HUDEP-2 (cell line): ENCODE measurements at regions not wholly inside any gene's neighbourhood (a gene's known extent, or its start where the extent isn't known, plus 50 kb on each side); places are given as distances from the start of the nearest gene placed in this dataset.

ENCODE experiments used
- DNase-seq, 76 experiments: peaks; one replicate each; lab custom pipeline; 2025; ENCODE audit not compliant: unreplicated experiment in 76 of 76; lab: John Stamatoyannopoulos, UW

- DNase-seq: no peak
Measured at GRCh38 chr5:157933005-157933404, 74.1 kb upstream of the CLINT1 start.

DNA sequence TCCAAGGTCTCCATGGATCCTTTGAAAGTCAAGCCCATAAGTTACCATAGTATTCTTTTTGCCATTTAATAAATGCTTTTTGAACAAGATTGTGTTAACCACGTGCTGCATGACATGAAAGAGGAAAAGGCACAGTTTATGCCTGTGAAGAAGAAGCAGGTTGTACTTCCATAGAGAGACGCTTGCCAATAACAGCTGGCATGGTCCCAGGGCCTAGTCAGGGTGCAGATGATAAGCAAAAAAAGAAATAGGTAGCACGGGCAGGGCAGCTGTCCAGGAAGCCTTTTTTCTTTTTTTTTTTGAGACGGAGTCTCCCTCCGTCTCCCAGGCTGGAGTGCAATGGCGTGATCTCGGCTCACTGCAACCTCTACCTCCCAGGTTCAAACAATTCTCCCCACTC lies 71.8 kb upstream of the CLINT1 start:
- DNase-seq: peak in 74 of 76 experiments; percentile 8 to 84 (median 66)

DNA sequence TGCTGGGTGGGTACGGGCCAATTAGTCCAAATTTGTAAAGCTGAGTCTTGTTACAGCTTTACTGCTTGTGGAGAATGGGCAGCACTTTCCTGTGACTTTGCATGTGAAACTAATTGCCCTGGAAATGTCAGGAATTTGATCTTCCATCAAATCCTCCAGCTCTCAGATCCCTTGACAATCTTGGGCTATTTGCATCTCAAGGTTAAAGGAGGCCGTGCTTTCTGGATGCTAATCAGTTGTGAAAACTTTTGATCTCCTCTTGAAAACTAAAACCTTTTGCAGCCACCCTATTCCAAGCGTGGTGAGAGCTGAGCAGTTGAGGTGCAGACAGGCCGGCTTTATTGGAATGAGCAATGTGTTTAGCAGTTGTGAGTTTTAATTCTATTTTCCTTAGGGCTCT lies 68.0 kb upstream of the CLINT1 start:
- DNase-seq: no peak

DNA sequence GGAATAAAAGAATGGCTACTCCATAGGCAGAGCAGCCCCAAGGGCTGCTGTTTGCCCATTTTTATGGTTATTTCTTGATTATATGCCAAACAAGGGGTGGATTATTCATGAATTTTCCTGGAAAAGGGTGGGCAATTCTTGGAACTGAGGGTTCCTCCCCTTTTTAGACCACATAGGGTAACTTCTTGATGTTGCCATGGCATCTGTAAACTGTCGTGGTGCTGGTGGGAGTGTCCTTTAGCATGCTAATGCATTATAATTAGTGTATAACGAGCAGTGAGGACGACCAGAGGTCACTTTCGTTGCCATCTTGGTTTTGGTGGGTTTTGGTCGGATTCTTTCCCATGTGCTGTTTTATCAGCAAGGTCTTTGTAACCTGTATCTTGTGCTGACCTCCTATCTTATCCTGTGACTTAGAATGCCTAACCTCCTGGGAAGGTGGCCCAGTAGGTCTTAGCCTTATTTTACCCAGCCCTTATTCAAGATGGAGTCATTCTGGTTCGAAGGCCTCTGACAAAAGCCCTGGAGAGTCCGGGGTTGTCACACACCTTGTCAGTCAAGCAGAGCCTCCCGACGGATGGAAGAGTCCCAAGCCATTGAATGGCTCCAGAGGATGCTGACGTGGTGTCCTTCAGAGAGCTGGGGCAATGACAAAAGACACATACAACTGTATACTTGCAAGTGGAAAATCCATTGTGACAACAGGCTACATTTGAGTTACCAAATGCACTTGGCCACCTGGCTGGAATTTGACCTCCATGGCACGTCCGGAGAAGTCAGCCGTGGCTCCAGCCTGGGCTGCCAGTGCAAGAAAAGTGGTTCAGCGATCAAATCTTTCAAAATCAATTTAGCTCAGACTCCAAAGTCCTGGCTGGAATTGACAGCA lies 67.1 kb upstream of the CLINT1 start:
- no peak for DNase-seq

- no peak for DNase-seq
Measured at GRCh38 chr5:157924931-157925729, 66.2 kb upstream of the CLINT1 start.

DNA sequence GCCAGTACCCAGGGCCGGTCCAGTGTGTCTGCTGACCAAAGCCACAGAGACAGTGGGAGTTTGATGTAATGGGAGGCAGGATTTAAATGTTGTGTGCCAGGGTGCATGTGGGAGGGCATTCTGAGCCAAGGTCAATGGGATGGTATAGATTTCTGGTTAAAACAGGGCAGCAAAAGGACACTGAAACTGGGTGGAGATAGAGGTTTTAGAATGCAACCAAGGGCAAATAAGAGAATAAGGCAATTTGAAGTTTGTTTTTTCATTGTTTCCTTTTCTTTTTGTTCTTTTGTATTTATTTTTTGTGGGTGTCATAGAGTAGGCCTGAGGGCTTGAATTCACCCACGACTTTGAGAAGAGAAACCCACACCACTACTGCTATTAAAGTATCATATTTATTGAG lies 65.5 kb upstream of the CLINT1 start:
- DNase-seq: no peak

DNA sequence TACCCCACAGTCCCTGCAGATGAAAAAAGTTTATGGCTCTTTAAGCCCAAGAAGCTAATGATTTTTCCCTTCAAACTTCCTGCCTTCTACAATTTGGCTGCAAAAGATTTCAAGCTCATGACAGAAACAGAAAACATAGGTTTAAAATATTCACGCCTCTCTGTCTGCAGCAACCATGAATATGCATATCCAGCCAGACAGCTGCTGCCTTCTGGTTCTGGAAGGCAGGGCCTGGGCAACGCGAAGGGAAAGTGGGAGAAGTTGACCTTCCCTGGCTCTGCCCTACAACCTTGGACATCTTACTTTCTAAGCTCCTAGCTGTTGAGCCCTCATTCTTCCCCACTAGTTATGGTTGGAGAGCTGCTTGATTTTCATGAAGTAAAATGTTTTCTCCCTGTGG lies 64.8 kb upstream of the CLINT1 start:
- DNase-seq: no peak

DNA sequence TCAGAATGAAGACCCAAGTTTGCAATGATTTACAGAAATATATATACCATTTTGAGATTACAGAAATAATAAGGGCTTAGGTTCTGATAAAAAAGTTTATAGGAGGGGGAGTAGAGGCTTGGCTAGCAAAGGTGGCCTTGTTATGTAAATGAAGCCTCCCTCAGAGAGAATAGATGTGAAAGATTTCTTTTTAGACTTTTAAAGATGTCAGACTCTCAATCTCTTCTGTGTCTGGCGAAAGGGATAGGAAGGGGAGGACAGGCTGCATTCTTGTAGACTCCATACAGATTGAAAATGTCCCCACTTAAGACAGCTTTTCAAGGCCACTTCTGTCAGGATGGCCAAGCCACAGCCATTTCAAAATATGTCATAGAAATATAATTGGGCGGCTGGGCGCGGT lies 63.1 kb upstream of the CLINT1 start:
- no peak for DNase-seq

- no peak for DNase-seq
Measured at GRCh38 chr5:157920828-157921170, 61.9 kb upstream of the CLINT1 start.

- DNase-seq: peak in 1 of 76 experiments; percentile 1
Measured at GRCh38 chr5:157918811-157919742, 60.1 kb upstream of the CLINT1 start.

DNA sequence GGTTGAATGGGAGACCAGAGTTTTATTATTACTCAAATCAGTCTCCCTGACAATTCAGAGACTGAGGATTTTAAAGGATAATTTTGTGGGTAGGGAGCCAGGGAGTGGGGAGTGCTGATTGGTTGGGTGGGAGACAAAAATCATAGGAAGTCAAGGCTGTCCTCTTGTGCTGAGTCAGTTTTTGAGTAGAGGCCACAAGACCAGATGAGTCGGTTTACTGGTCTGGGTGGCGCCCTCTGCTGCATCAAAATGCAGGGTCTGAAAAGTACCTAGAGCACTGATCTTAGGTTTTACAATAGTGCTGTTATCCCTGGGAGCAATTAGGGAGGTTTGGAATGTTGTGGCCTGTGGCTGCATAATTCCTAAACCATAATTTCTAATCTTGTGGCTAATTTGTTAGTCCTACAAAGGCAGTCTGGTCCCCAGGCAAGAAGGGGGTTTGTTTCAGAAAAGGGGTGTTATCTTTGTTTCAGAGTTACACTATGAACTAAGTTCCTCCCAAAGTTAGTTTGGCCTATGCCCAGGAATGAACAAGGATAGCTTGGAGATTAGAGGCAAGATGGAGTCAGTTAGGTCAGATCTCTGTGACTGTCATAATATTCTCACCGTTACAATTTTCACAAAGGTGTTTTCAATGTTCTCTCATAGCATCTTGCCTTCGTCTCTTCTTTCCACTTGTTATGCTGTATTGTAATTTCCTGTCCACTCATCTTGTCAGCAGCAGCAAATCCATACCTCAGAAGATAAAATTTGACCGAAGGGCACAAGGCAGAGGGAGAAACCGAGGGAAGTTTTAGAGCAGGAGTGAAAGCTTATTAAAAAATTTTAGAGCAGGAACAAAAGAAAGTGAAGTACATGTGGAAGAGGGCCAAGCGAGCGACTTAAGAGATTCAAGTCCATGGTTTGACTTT lies 59.2 kb upstream of the CLINT1 start:
- peak in 60 of 76 experiments; percentile 4 to 68 (median 36) for DNase-seq

- no peak for DNase-seq
Measured at GRCh38 chr5:157917491-157917890, 58.5 kb upstream of the CLINT1 start.

GRCh38 chr5:157915638-157916037 lies 56.7 kb upstream of the CLINT1 start:
- DNase-seq: peak in 2 of 76 experiments; percentile 4 to 5

- no peak for DNase-seq
Measured at GRCh38 chr5:157914151-157914788, 55.3 kb upstream of the CLINT1 start.

DNA sequence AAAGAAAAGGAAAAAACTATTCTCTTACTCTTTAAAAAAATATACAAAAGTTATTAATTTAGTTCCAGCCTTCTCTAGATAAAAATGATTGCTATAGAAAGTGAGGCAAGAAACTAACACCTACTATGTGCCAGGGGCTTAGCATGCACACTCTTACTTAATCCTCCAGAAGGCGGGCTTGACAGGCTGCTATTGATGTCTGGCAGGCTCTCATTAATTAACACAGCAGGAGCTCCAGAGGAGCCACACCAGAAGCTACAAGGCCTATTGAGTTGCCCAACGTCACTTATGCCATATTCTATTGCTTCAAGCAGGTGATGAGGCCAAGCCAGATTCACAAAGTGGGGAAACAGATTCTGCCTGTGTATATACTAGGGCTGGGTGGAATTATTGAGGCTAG lies 54.6 kb upstream of the CLINT1 start:
- no peak for DNase-seq

- DNase-seq: no peak
Measured at GRCh38 chr5:157912621-157913325, 53.8 kb upstream of the CLINT1 start.

DNA sequence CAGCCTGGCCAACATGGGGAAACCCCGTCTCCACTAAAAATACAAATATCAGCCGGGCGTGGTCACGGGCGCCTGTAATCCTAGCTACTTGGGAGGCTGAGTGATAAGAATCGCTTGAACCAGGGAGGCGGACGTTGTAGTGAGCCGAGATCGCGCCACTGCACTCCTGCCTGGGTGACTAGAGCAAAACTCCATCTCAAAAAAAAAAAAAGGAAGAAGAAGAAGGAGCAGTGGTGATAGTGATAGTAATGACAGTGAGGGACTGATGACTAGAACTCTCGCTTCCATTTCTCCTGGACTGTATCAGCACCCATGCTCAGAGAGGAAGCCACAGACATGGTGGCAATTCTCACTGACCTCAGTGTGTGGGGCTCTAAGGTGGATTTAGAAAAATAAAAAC lies 52.6 kb upstream of the CLINT1 start:
- no peak for DNase-seq
